H1 (cell line): ENCODE measurements at regions not wholly inside any gene's neighbourhood (a gene's known extent, or its start where the extent isn't known, plus 50 kb on each side); places are given as distances from the start of the nearest gene placed in this dataset.
"Not testable (repeated sequence)": the region's sequence is repeated elsewhere in the genome, so short reads cannot be mapped to it uniquely, and the experiment has no call there.

Experiments used
- EZH2 ChIP-seq: fragments of 200-600 bp; sonication (generic); IDR thresholded peaks from 2 replicates; pipeline ENCODE4 v1.7.1; 2012; ENCODE audit warnings: low read depth, mild to moderate bottlenecking, moderate library complexity, low read length, inconsistent platforms; ENCODE audit not compliant: severe bottlenecking
- GABPA ChIP-seq: IDR thresholded peaks from 2 replicates; pipeline ENCODE4 v1.6.1; 2011; ENCODE audit warnings: mild to moderate bottlenecking, low read length, moderate library complexity, borderline replicate concordance; ENCODE audit not compliant: insufficient read depth
- POLR2A ChIP-seq, 2 experiments: IDR thresholded peaks; 1 replicate in 1 of 2; 2 replicates in 1 of 2; pipeline ENCODE4 v1.6.1; 2011; ENCODE audit warnings: low read depth in 2 of 2, low read length in 2 of 2, mild to moderate bottlenecking in 2 of 2; ENCODE audit errors: control extremely low read depth in 1 of 2
- RAD21 ChIP-seq, 2 experiments: IDR thresholded peaks in 1 of 2; conservative IDR thresholded peaks in 1 of 2; 2 replicates each; pipeline ENCODE4 v1.6.1; 2011; ENCODE audit warnings: low read depth in 2 of 2, low read length in 2 of 2, improper control_type of control experiment in 1 of 2, inconsistent platforms in 1 of 2, mild to moderate bottlenecking in 1 of 2, moderate library complexity in 1 of 2
- RXRA ChIP-seq: IDR thresholded peaks from 2 replicates; pipeline ENCODE4 v1.6.1; 2011; ENCODE audit warnings: low read depth, mild to moderate bottlenecking, low read length, moderate library complexity; ENCODE audit not compliant: insufficient read depth
- TAF7 ChIP-seq: optimal IDR thresholded peaks from 2 replicates; pipeline ENCODE3; 2011; ENCODE audit warnings: low read depth, mild to moderate bottlenecking, inconsistent platforms, low read length, moderate library complexity, borderline replicate concordance
- TF ChIP-seq, protein P1 (sequence below), 3 experiments: IDR thresholded peaks; 1 replicate in 2 of 3; 2 replicates in 1 of 3; pipeline versions ENCODE4 v1.5.1 to v1.6.1; 2011; ENCODE audit warnings: low read length in 3 of 3, mild to moderate bottlenecking in 3 of 3, inconsistent platforms in 2 of 3, low read depth in 1 of 3, moderate library complexity in 1 of 3; ENCODE audit not compliant: insufficient read depth in 1 of 3; ENCODE audit errors: control extremely low read depth in 1 of 3

DNA sequence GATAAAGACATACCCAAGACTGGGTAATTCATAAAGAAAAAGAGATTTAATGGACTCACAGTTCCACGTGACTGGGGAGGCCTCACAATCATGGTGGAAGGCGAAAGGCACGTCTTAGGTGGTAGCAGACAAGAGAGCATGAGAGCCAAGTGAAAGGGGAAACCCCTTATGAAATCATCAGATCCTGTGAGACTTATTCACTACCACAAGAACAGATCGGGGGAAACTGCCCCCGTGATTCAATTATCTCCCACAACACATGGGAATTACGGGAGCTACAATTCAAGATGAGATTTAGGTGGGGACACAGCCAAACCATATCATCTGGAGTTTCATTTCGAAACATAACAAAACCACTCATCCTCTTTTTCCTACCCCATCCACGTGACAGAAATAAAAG, 193.2 kb downstream of the OR2B2 start:
- TF ChIP-seq RAD21 (IDR thresholded peaks at IDR 0.05 in 1 of 2, conservative IDR thresholded peaks at IDR 0.05 in 1 of 2; ENCODE audit: low read depth in 2 of 2, low read length in 2 of 2); POLR2A (IDR thresholded peaks at IDR 0.05; ENCODE audit: control extremely low read depth in 1 of 2, low read depth in 2 of 2, low read length in 2 of 2); RXRA; GABPA; TAF7; EZH2: not testable (repeated sequence)
- TF ChIP-seq, protein P1, sequence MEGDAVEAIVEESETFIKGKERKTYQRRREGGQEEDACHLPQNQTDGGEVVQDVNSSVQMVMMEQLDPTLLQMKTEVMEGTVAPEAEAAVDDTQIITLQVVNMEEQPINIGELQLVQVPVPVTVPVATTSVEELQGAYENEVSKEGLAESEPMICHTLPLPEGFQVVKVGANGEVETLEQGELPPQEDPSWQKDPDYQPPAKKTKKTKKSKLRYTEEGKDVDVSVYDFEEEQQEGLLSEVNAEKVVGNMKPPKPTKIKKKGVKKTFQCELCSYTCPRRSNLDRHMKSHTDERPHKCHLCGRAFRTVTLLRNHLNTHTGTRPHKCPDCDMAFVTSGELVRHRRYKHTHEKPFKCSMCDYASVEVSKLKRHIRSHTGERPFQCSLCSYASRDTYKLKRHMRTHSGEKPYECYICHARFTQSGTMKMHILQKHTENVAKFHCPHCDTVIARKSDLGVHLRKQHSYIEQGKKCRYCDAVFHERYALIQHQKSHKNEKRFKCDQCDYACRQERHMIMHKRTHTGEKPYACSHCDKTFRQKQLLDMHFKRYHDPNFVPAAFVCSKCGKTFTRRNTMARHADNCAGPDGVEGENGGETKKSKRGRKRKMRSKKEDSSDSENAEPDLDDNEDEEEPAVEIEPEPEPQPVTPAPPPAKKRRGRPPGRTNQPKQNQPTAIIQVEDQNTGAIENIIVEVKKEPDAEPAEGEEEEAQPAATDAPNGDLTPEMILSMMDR (IDR thresholded peaks at IDR 0.05; ENCODE audit: control extremely low read depth in 1 of 3, insufficient read depth in 1 of 3, low read depth in 1 of 3, low read length in 3 of 3), result not testable (repeated sequence)
